ENCODE measurements at regions not wholly inside any gene's neighbourhood (a gene's known extent, or its start where the extent isn't known, plus 50 kb on each side); places are given as distances from the start of the nearest gene placed in this dataset.
"Not testable (repeated sequence)": the region's sequence is repeated elsewhere in the genome, so short reads cannot be mapped to it uniquely, and the experiment has no call there.

- Histone ChIP-seq H3K4me3 (no peak overlapping the region), H3K9me3 (no peaks in the 10 kb centered on the region), H3K36me3 (no peaks in the 10 kb centered on the region), H3K27me3 (peaks cover 12% of the 10 kb centered on the region)
- no peak for DNase-seq
Measured at GRCh38 chr22:22779213-22779612, 108.4 kb upstream of the IGLL5 start.

GRCh38 chr22:22783575-22783974, 104.0 kb upstream of the IGLL5 start:
- Histone ChIP-seq H3K27me3 (peaks cover 15% of the 10 kb centered on the region), H3K9me3 (no peaks in the 10 kb centered on the region), H3K4me3 (no peak overlapping the region), H3K36me3 (no peaks in the 10 kb centered on the region)
- DNase-seq, result no peak

GRCh38 chr22:22784249-22785039, 103.2 kb upstream of the IGLL5 start:
- H3K27me3 ChIP-seq, result peaks cover 13% of the 10 kb centered on the region

GRCh38 chr22:22785316-22786065, 102.1 kb upstream of the IGLL5 start:
- Histone ChIP-seq H3K4me3 (no peak overlapping the region), H3K9me3 (no peaks in the 10 kb centered on the region), H3K27me3 (peaks cover 13% of the 10 kb centered on the region), H3K36me3 (no peaks in the 10 kb centered on the region)
- no peak for DNase-seq

More at GRCh38 chr22:22784249-22785039, 103.2 kb upstream of the IGLL5 start:
- Histone ChIP-seq H3K36me3 (no peaks in the 10 kb centered on the region), H3K9me3 (no peaks in the 10 kb centered on the region), H3K4me3 (no peak overlapping the region)
- DNase-seq, result no peak

- no peaks in the 10 kb centered on the region for H3K36me3 ChIP-seq
- no peak for DNase-seq
- H3K27me3 ChIP-seq, result peaks cover 13% of the 10 kb centered on the region
- no peak overlapping the region for H3K4me3 ChIP-seq
- H3K9me3 ChIP-seq, result no peaks in the 10 kb centered on the region
Measured at GRCh38 chr22:22786301-22787115, 101.1 kb upstream of the IGLL5 start.

GRCh38 chr22:22787151-22787550, 100.5 kb upstream of the IGLL5 start:
- Histone ChIP-seq H3K4me3 (no peak overlapping the region), H3K27me3 (peaks cover 13% of the 10 kb centered on the region), H3K36me3 (no peaks in the 10 kb centered on the region), H3K9me3 (no peaks in the 10 kb centered on the region)
- no peak for DNase-seq

- DNase-seq, result peak; percentile 42
- Histone ChIP-seq H3K4me3 (no peak overlapping the region), H3K36me3 (no peaks in the 10 kb centered on the region), H3K27me3 (peaks cover 13% of the 10 kb centered on the region), H3K9me3 (no peaks in the 10 kb centered on the region)
Measured at GRCh38 chr22:22787786-22788459, 99.7 kb upstream of the IGLL5 start.

GRCh38 chr22:22788460-22789037, 99.1 kb upstream of the IGLL5 start:
- Histone ChIP-seq H3K27me3 (peaks cover 9% of the 10 kb centered on the region), H3K36me3 (no peaks in the 10 kb centered on the region), H3K9me3 (no peaks in the 10 kb centered on the region), H3K4me3 (no peak overlapping the region)
- DNase-seq, result no peak

GRCh38 chr22:22789233-22789921, 98.2 kb upstream of the IGLL5 start:
- H3K27me3 ChIP-seq, result peaks cover 1% of the 10 kb centered on the region
- no peak overlapping the region for H3K4me3 ChIP-seq
- no peaks in the 10 kb centered on the region for H3K9me3 ChIP-seq
- DNase-seq, result no peak
- no peaks in the 10 kb centered on the region for H3K36me3 ChIP-seq

GRCh38 chr22:22789922-22790845, 97.4 kb upstream of the IGLL5 start:
- H3K9me3 ChIP-seq, result no peaks in the 10 kb centered on the region
- no peak overlapping the region for H3K4me3 ChIP-seq
- no peaks in the 10 kb centered on the region for H3K36me3 ChIP-seq
- no peaks in the 10 kb centered on the region for H3K27me3 ChIP-seq
- DNase-seq, result no peak

GRCh38 chr22:22791438-22792181, 96.0 kb upstream of the IGLL5 start:
- DNase-seq, result no peak
- Histone ChIP-seq H3K9me3 (no peaks in the 10 kb centered on the region), H3K4me3 (no peak overlapping the region), H3K36me3 (no peaks in the 10 kb centered on the region), H3K27me3 (no peaks in the 10 kb centered on the region)

GRCh38 chr22:22792205-22792786, 95.3 kb upstream of the IGLL5 start:
- not testable (repeated sequence) for H3K4me3 ChIP-seq, H3K27me3 ChIP-seq, DNase-seq, H3K9me3 ChIP-seq, H3K36me3 ChIP-seq

- not testable (repeated sequence) for H3K4me3 ChIP-seq, DNase-seq, H3K36me3 ChIP-seq, H3K9me3 ChIP-seq, H3K27me3 ChIP-seq
Measured at GRCh38 chr22:22795639-22796038, 92.0 kb upstream of the IGLL5 start.

GRCh38 chr22:22796724-22797123, 90.9 kb upstream of the IGLL5 start:
- no peaks in the 10 kb centered on the region for H3K9me3 ChIP-seq
- no peaks in the 10 kb centered on the region; the same call in 1 of the 2 replicates for H3K27me3 ChIP-seq
- no peaks in the 10 kb centered on the region for H3K36me3 ChIP-seq
- no peak overlapping the region for H3K4me3 ChIP-seq
- no peak for DNase-seq

All from MG63 (cell line).